Natural killer cell (primary cell): ENCODE measurements at regions not wholly inside any gene's neighbourhood (a gene's known extent, or its start where the extent isn't known, plus 50 kb on each side); places are given as distances from the start of the nearest gene placed in this dataset.

Source experiments
- ATAC-seq, 3 donors: fragments of 150-1000 bp in 2 of 3; fragments of 200-7000 bp in 1 of 3; cut with Tn5 transposase; 1 replicate in 1 of 3; 2 replicates in 2 of 3; pipeline ENCODE4 v1.10.0; 2021; ENCODE audit warnings: mild to moderate bottlenecking in 2 of 3, moderate library complexity in 2 of 3
- DNase-seq, 2 donors: peaks; one replicate each; pipeline versions ENCODE4 v3.0.0 to v3.0.0-alpha.2; 2013 to 2021; ENCODE audit warnings: mixed read lengths in 1 of 2
- H3K27ac ChIP-seq: one replicate; pipeline ENCODE4 v1.5.1; 2013; ENCODE audit warnings: mild to moderate bottlenecking, low read length
- H3K27me3 ChIP-seq: one replicate; pipeline ENCODE4 v1.6.1; 2013; ENCODE audit warnings: low read length; ENCODE audit not compliant: control insufficient read depth, insufficient read depth
- H3K36me3 ChIP-seq: one replicate; pipeline ENCODE4 v1.6.1; 2013; ENCODE audit warnings: low read length; ENCODE audit not compliant: control insufficient read depth, insufficient read depth
- H3K4me1 ChIP-seq: one replicate; pipeline ENCODE4 v1.6.1; 2013; ENCODE audit warnings: low read length; ENCODE audit not compliant: control insufficient read depth, insufficient read depth
- H3K4me3 ChIP-seq: one replicate; pipeline ENCODE4 v1.5.1; 2013; ENCODE audit warnings: low read length
- H3K9me3 ChIP-seq: one replicate; pipeline ENCODE4 v1.6.1; 2013; ENCODE audit warnings: low read length; ENCODE audit not compliant: control insufficient read depth, insufficient read depth
- H3K27ac Mint-ChIP-seq, 2 donors: one replicate each; pipeline ENCODE4 v1.8.0; 2022; ENCODE audit warnings: mild to moderate bottlenecking in 2 of 2, mixed read lengths in 2 of 2, moderate library complexity in 1 of 2
- H3K27me3 Mint-ChIP-seq, 2 donors: one replicate each; pipeline ENCODE4 v1.8.0; 2022; ENCODE audit warnings: low read depth in 2 of 2, mixed read lengths in 2 of 2
- H3K36me3 Mint-ChIP-seq: one replicate; pipeline ENCODE4 v1.8.0; 2022; ENCODE audit warnings: mixed read lengths
- H3K4me1 Mint-ChIP-seq, 2 donors: one replicate each; pipeline ENCODE4 v1.8.0; 2022; ENCODE audit warnings: mixed read lengths in 2 of 2
- H3K4me3 Mint-ChIP-seq: one replicate; pipeline ENCODE4 v1.8.0; 2022; ENCODE audit warnings: mild to moderate bottlenecking, moderate library complexity, mixed read lengths
- H3K9me3 Mint-ChIP-seq, 2 donors: one replicate each; pipeline ENCODE4 v1.8.0; 2022; ENCODE audit warnings: mixed read lengths in 2 of 2
- WGBS: methylation state at CpG from one replicate; pipeline ENCODE4 v1.1.7; 2013; ENCODE audit warnings: missing lambda C conversion rate; ENCODE audit not compliant: insufficient coverage; 5-methylcytosine and 5-hydroxymethylcytosine counted together
- intact Hi-C: fragments of 100-400 bp; cut with micrococcal nuclease; formaldehyde crosslinking; loops from one replicate; pipeline ENCODE4 v1.14.2; 2022
- TF ChIP-seq, protein P1 (sequence below): fragments of 200-600 bp; IDR thresholded peaks from one replicate; pipeline ENCODE4 v1.8.0; 2022; ENCODE audit warnings: antibody characterized with exemption

GRCh38 chr2:42847596-42848151 lies 55.3 kb upstream of the HAAO start:
- H3K4me1 Mint-ChIP-seq = no peaks in the 10 kb centered on the region
- Histone ChIP-seq H3K4me1 (no peaks in the 10 kb centered on the region), H3K9me3 (no peaks in the 10 kb centered on the region), H3K27me3 (no peaks in the 10 kb centered on the region), H3K4me3 (no peak overlapping the region), H3K27ac (no peak overlapping the region), H3K36me3 (no peaks in the 10 kb centered on the region)
- TF ChIP-seq, protein P1, sequence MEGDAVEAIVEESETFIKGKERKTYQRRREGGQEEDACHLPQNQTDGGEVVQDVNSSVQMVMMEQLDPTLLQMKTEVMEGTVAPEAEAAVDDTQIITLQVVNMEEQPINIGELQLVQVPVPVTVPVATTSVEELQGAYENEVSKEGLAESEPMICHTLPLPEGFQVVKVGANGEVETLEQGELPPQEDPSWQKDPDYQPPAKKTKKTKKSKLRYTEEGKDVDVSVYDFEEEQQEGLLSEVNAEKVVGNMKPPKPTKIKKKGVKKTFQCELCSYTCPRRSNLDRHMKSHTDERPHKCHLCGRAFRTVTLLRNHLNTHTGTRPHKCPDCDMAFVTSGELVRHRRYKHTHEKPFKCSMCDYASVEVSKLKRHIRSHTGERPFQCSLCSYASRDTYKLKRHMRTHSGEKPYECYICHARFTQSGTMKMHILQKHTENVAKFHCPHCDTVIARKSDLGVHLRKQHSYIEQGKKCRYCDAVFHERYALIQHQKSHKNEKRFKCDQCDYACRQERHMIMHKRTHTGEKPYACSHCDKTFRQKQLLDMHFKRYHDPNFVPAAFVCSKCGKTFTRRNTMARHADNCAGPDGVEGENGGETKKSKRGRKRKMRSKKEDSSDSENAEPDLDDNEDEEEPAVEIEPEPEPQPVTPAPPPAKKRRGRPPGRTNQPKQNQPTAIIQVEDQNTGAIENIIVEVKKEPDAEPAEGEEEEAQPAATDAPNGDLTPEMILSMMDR = no peak
- no peaks in the 10 kb centered on the region for H3K36me3 Mint-ChIP-seq
- H3K27ac Mint-ChIP-seq = no peak overlapping the region
- DNase-seq (no peak), ATAC-seq (no peak)
- intact Hi-C loops = no loop called here
- WGBS = 89% methylated on average over 9 of the region's 9 CpGs
- H3K4me3 Mint-ChIP-seq = no peak overlapping the region
- H3K9me3 Mint-ChIP-seq = no peaks in the 10 kb centered on the region
- peaks cover 0 to 3% of the 10 kb centered on the region in 2 donors for H3K27me3 Mint-ChIP-seq

- H3K27ac ChIP-seq = no peak overlapping the region
- intact Hi-C loops = no loop called here
- Mint-ChIP-seq H3K27ac (no peak overlapping the region), H3K4me3 (no peak overlapping the region), H3K4me1 (no peaks in the 10 kb centered on the region), H3K27me3 (peaks cover 0 to 3% of the 10 kb centered on the region in 2 donors), H3K9me3 (no peaks in the 10 kb centered on the region), H3K36me3 (no peaks in the 10 kb centered on the region)
- 95% methylated on average over 9 of the region's 9 CpGs for WGBS
- no peak for ATAC-seq
- H3K27me3 ChIP-seq = no peaks in the 10 kb centered on the region
- no peak for DNase-seq
- no peak overlapping the region for H3K4me3 ChIP-seq
- H3K36me3 ChIP-seq = no peaks in the 10 kb centered on the region
- H3K9me3 ChIP-seq = no peaks in the 10 kb centered on the region
- TF ChIP-seq, protein P1 = no peak
- H3K4me1 ChIP-seq = no peaks in the 10 kb centered on the region
These were observed 54.7 kb upstream of the HAAO start for GRCh38 chr2:42846932-42847595.

DNA sequence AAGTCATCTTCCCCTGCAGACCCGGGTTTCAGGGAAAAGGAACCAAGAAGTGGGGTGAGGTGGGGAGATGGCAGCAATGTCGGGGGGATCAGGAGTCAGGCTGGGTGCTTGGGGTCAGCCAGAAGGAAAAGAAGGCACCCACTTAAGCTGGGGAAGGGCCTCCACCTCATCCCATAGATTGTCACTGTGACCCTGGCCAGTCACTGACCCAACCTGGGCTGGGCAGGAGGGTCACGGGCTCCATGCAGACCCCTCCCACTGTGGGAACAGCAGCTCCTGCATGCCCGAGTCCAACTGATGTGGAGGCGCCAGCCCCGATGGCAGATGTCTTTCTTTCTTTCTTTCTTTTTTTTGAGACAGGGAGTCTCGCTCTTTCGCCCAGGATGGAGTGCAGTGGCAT lies 53.6 kb upstream of the HAAO start:
- TF ChIP-seq, protein P1 = no peak
- Histone ChIP-seq H3K9me3 (no peaks in the 10 kb centered on the region), H3K27me3 (no peaks in the 10 kb centered on the region), H3K4me3 (no peak overlapping the region), H3K4me1 (no peaks in the 10 kb centered on the region), H3K36me3 (no peaks in the 10 kb centered on the region), H3K27ac (no peak overlapping the region)
- no peak overlapping the region for H3K27ac Mint-ChIP-seq
- ATAC-seq (no peak), DNase-seq (no peak)
- H3K27me3 Mint-ChIP-seq = peaks cover 0 to 3% of the 10 kb centered on the region in 2 donors
- H3K4me3 Mint-ChIP-seq = no peak overlapping the region
- H3K36me3 Mint-ChIP-seq = no peaks in the 10 kb centered on the region
- H3K4me1 Mint-ChIP-seq = no peaks in the 10 kb centered on the region
- H3K9me3 Mint-ChIP-seq = no peaks in the 10 kb centered on the region
- intact Hi-C loops = no loop called here
- WGBS = 83% methylated on average over 8 of the region's 8 CpGs
